Omental fat pad (tissue), 3 donors: ENCODE measurements at regions not wholly inside any gene's neighbourhood (a gene's known extent, or its start where the extent isn't known, plus 50 kb on each side); places are given as distances from the start of the nearest gene placed in this dataset.
A peak's percentile ranks its signal among the peaks of the same experiment; 100 is the strongest.

Experiments used
- ATAC-seq: fragments of 150-250 bp; one replicate; pipeline ENCODE4 v1.9.1; 2016; ENCODE audit warnings: mild to moderate bottlenecking, moderate library complexity; ENCODE audit not compliant: low FRiP score
- DNase-seq: peaks from one replicate; pipeline ENCODE4 v3.0.0-alpha.2; 2019; ENCODE audit warnings: low spot score
- TF ChIP-seq, protein P1 (sequence below), 3 donors: fragments of 450-650 bp; IDR thresholded peaks; one replicate each; pipeline ENCODE4 v1.5.1; 2016 to 2017; ENCODE audit warnings: antibody characterized with exemption in 3 of 3, mild to moderate bottlenecking in 3 of 3, moderate library complexity in 2 of 3

DNA sequence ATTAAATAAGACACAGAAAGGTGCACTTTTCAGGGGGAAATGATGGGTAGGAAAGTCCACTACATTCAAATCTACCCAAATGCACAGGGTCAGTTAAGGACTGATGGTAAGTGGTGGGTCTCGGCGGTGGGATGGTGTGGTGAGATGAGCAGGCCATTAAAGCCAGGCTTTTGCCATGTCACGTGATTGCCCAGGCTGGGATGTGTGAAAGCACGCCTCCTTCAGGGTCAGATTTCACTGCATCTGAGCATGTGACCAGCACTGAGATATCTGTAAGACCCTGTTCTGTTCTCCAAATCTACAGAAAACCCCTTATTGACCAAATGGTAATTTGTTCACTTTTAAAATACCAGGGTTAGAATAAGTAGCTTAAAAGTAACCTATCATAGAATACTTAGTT lies 301.5 kb downstream of the MEX3B start:
- TF ChIP-seq, protein P1, sequence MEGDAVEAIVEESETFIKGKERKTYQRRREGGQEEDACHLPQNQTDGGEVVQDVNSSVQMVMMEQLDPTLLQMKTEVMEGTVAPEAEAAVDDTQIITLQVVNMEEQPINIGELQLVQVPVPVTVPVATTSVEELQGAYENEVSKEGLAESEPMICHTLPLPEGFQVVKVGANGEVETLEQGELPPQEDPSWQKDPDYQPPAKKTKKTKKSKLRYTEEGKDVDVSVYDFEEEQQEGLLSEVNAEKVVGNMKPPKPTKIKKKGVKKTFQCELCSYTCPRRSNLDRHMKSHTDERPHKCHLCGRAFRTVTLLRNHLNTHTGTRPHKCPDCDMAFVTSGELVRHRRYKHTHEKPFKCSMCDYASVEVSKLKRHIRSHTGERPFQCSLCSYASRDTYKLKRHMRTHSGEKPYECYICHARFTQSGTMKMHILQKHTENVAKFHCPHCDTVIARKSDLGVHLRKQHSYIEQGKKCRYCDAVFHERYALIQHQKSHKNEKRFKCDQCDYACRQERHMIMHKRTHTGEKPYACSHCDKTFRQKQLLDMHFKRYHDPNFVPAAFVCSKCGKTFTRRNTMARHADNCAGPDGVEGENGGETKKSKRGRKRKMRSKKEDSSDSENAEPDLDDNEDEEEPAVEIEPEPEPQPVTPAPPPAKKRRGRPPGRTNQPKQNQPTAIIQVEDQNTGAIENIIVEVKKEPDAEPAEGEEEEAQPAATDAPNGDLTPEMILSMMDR (IDR thresholded peaks at IDR 0.05) = no peak
- no peak for DNase-seq
- no peak for ATAC-seq

DNA sequence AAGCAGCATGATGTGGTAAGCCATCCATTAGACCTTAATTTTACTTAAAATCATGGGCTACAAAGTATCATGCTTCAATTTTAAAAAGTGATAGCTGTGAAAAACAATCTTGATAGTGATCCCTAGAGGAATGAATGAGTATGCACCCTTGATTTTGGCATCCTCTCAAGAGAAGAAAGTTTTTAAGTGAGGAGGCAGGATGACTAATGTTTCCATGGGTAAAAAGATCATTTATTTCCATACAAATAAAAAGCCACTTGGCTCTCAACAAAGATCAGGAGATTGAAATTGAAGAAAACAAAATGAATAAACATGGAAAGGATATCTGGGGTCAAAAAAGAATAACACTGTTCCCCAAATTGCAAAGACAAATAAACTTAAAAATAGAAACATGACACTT lies 305.4 kb downstream of the MEX3B start:
- DNase-seq = no peak
- TF ChIP-seq, protein P1 (IDR thresholded peaks at IDR 0.05) = no peak
- ATAC-seq = peak; percentile 32

DNA sequence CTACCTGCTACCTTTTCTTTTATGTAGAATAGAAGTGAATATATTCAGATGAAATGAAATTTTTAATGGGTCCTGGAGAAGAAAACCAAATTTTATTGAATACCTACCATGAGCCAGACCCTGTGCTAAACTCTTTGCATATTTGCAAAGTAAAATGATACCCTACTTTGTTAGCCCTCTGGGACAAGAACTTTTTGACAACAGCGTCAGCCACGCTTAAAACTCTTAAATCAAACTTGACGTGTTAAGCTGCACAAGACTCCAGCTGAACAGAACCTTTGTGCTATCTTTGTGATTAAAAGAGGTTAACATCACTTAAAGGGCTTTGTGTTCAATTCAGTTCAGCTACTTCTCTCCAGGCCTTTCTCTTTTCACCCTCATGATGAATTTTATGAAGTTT lies 316.5 kb downstream of the MEX3B start:
- DNase-seq = no peak
- TF ChIP-seq, protein P1 (IDR thresholded peaks at IDR 0.05) = no peak
- no peak for ATAC-seq

DNA sequence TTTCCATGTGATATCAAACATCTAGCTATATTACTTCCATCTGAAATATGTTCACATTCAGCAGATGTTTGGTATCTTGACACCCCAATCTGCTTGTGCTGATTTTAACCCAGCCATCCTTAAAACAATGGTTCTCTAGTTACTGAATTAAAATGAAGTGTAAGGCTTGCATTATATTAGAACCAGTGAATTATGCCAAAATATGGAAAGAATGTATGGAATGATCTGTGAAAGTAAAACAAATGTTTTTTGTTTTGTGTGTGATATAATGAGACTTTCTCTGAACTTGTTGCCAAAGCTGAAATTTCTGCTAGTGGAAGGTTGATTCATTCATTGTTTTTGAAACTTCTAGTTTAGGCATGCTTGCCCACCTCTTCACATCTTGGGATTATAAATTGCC lies 317.1 kb downstream of the MEX3B start:
- TF ChIP-seq, protein P1 (IDR thresholded peaks at IDR 0.05) = no peak
- DNase-seq (no peak), ATAC-seq (no peak)

DNA sequence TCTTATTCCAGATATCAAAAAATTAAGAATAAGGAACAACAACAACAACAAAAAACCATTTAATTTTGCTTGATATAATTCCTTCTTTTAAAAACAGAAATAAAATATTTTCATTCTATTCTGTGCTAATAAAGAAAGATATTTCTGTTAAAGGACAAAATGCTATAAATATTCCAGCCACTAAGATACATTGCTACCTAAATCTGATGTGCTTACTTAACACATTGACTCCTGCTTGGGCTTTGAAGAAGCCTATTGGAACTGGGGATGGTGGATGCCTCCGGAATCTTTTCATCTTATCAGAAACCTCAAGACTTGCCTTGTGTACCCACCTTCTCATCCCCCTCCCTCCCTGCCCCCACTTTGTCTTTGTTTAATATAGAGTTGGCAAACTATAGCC lies 320.2 kb downstream of the MEX3B start:
- TF ChIP-seq, protein P1 (IDR thresholded peaks at IDR 0.05) = no peak
- DNase-seq (no peak), ATAC-seq (no peak)

DNA sequence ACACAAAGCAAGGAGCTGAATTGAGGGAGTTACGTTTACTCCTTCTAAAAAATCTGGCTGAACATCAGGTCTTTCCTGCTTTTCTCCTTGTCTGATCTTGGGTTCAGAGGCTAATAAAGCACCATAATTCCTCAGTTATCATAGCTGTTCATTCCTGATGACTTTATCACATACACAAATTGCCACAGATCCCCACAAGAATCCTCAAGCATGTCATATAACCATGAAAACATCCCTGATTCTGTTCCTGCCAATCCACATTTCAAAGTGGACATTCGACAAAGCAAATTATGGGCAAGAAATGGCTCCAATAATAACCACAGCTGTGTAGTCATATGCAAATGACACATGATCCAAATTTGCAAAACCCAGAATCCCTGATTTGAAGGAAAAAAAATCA lies 321.3 kb downstream of the MEX3B start:
- TF ChIP-seq, protein P1 (IDR thresholded peaks at IDR 0.05) = no peak
- no peak for DNase-seq
- no peak for ATAC-seq

DNA sequence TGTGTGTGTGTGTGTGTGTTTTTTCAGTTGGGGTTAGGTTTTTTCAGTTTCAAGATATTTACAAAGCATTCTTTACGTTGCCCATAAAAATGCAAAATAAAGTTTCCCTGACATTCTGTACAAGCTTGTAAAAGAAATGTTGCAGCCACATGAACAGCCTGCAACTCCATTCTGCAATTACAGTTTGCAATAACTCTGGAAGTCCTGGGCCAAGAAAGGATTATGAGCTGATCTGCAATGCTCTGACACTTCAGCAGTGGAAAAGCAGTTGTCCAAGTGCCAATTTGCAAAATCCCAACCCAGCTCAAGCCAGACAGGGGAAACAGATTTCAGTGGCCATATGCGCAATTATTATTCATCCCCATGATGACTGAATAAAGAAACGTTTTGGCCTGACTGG lies 322.1 kb downstream of the MEX3B start:
- TF ChIP-seq, protein P1 (IDR thresholded peaks at IDR 0.05) = no peak
- DNase-seq (no peak), ATAC-seq (no peak)
